Cardiac fibroblast (primary cell): ENCODE measurements at regions not wholly inside any gene's neighbourhood (a gene's known extent, or its start where the extent isn't known, plus 50 kb on each side); places are given as distances from the start of the nearest gene placed in this dataset.
"Not testable (repeated sequence)": the region's sequence is repeated elsewhere in the genome, so short reads cannot be mapped to it uniquely, and the experiment has no call there.

Experiments used
- DNase-seq, 2 donors: peaks; one replicate each; pipeline versions ENCODE4 v3.0.0 to v3.0.0-alpha.2; 2010; ENCODE audit warnings: low read depth in 2 of 2
- H3K4me3 ChIP-seq, 2 donors: replicated peaks in 1 of 2; 1 replicate in 1 of 2; 2 replicates in 1 of 2; pipeline ENCODE4 v1.5.1; 2011; ENCODE audit warnings: low read depth in 2 of 2, low read length in 2 of 2, mild to moderate bottlenecking in 2 of 2, moderate library complexity in 1 of 2
- TF ChIP-seq, protein P1 (sequence below): IDR thresholded peaks from one replicate; pipeline ENCODE4 v1.5.1; 2011; ENCODE audit warnings: low read depth, mild to moderate bottlenecking, low read length, inconsistent platforms

DNA sequence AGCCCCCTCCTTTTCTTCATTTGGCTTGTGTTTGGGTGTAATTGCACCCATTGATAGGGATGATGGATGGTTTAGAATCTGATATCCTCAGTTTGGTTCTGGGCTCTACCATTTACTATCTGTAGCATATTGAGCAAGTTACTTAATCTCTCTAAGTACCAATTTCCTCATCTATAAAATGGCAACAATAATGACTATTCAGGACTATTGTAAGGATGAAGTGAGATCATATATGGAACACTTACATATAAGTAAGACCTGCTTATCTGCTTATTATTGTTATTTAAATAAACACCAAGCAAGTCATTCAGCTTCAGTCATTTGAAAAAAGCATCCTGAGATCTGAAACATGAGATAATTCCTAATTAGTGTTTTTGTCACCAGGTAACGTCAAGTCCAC is 127.0 kb downstream of the SEC23IP start:
- TF ChIP-seq, protein P1, sequence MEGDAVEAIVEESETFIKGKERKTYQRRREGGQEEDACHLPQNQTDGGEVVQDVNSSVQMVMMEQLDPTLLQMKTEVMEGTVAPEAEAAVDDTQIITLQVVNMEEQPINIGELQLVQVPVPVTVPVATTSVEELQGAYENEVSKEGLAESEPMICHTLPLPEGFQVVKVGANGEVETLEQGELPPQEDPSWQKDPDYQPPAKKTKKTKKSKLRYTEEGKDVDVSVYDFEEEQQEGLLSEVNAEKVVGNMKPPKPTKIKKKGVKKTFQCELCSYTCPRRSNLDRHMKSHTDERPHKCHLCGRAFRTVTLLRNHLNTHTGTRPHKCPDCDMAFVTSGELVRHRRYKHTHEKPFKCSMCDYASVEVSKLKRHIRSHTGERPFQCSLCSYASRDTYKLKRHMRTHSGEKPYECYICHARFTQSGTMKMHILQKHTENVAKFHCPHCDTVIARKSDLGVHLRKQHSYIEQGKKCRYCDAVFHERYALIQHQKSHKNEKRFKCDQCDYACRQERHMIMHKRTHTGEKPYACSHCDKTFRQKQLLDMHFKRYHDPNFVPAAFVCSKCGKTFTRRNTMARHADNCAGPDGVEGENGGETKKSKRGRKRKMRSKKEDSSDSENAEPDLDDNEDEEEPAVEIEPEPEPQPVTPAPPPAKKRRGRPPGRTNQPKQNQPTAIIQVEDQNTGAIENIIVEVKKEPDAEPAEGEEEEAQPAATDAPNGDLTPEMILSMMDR = no peak
- no peak for DNase-seq
- no peak overlapping the region for H3K4me3 ChIP-seq

GRCh38 chr10:120022357-120022756 is 129.8 kb downstream of the SEC23IP start:
- H3K4me3 ChIP-seq = no peak overlapping the region
- no peak for DNase-seq
- TF ChIP-seq, protein P1 = no peak

- no peak for DNase-seq
- TF ChIP-seq, protein P1 = no peak
- H3K4me3 ChIP-seq = no peak overlapping the region
Measured at GRCh38 chr10:120034236-120034635, 141.7 kb downstream of the SEC23IP start.

DNA sequence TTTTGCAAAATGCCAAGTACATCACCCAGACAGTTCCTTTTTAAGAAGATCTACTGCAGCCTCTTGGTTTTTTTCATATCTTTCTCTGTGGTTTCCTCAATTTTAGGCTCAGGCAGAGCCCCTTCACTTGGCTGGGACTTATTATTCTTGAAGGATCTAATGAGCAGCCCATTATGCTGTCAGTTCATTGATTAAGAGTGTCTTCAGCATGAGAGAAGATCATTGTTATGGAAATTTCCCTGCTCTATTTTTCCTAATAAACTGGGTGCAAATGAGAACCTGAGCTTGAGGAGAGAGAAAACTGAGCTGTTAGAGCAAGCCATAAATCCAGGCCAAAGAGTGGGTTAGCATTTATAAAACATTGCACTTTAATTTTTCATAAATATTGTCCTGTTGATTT is 146.5 kb downstream of the SEC23IP start:
- H3K4me3 ChIP-seq = no peak overlapping the region
- DNase-seq = no peak
- TF ChIP-seq, protein P1 = no peak

GRCh38 chr10:120039826-120040225 is 147.3 kb downstream of the SEC23IP start:
- no peak overlapping the region for H3K4me3 ChIP-seq
- DNase-seq = no peak
- TF ChIP-seq, protein P1 = no peak

- no peak overlapping the region for H3K4me3 ChIP-seq
- TF ChIP-seq, protein P1 = no peak
- no peak for DNase-seq
Measured at GRCh38 chr10:120041807-120042559, 149.5 kb downstream of the SEC23IP start.

DNA sequence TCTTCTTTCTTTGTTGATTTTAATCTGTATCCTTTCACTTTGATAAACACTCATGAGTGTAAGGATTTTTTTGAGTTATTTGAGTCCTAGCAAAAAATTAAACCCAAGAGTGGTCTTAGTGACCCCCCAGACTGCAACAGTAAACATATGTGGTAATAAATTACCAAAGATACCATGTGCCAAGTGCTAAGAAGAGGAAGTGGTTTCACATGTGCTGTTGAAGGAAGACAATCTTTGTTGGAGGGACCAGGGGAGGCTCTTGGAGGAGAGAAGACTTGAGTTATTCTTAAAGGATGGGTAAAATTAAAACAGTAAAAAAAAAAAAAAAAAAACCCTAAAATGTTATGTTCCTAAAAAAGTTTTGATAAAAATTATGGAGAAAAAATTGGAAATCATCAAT is 150.2 kb downstream of the SEC23IP start:
- DNase-seq = no peak
- TF ChIP-seq, protein P1 = no peak
- no peak overlapping the region for H3K4me3 ChIP-seq

- DNase-seq, H3K4me3 ChIP-seq: not testable (repeated sequence)
Measured at GRCh38 chr10:120047373-120047772, 154.8 kb downstream of the SEC23IP start.
